Upper lobe of left lung (tissue), 4 donors: ENCODE measurements at regions not wholly inside any gene's neighbourhood (a gene's known extent, or its start where the extent isn't known, plus 50 kb on each side); places are given as distances from the start of the nearest gene placed in this dataset.

Experiments
- EP300 ChIP-seq, 4 donors: sonication (generic); formaldehyde crosslinking; IDR thresholded peaks; one replicate each; pipeline ENCODE4 v1.5.1; 2017; ENCODE audit warnings: antibody characterized with exemption in 4 of 4, control low read depth in 2 of 4
- POLR2A ChIP-seq, 4 donors: fragments of 450-650 bp; IDR thresholded peaks; one replicate each; pipeline ENCODE4 v1.5.1; 2016 to 2017; ENCODE audit warnings: antibody characterized with exemption in 4 of 4, mild to moderate bottlenecking in 2 of 4
- POLR2AphosphoS5 ChIP-seq, 2 donors: sonication (generic); formaldehyde crosslinking; IDR thresholded peaks; one replicate each; pipeline ENCODE4 v1.5.1; 2017; ENCODE audit warnings: antibody characterized with exemption in 2 of 2
- TF ChIP-seq, protein P1 (sequence below), 6 experiments: fragments of 450-650 bp in 4 of 6; fragments of 200-600 bp in 2 of 6; sonication (generic) in 2 of 6; IDR thresholded peaks; one replicate each; pipeline ENCODE4 v1.5.1; 2016 to 2019; ENCODE audit warnings: antibody characterized with exemption in 6 of 6

- TF ChIP-seq POLR2A (IDR thresholded peaks at IDR 0.05), result no peak
- TF ChIP-seq, protein P1, sequence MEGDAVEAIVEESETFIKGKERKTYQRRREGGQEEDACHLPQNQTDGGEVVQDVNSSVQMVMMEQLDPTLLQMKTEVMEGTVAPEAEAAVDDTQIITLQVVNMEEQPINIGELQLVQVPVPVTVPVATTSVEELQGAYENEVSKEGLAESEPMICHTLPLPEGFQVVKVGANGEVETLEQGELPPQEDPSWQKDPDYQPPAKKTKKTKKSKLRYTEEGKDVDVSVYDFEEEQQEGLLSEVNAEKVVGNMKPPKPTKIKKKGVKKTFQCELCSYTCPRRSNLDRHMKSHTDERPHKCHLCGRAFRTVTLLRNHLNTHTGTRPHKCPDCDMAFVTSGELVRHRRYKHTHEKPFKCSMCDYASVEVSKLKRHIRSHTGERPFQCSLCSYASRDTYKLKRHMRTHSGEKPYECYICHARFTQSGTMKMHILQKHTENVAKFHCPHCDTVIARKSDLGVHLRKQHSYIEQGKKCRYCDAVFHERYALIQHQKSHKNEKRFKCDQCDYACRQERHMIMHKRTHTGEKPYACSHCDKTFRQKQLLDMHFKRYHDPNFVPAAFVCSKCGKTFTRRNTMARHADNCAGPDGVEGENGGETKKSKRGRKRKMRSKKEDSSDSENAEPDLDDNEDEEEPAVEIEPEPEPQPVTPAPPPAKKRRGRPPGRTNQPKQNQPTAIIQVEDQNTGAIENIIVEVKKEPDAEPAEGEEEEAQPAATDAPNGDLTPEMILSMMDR (IDR thresholded peaks at IDR 0.05), result no peak
- no peak for TF ChIP-seq POLR2AphosphoS5 (IDR thresholded peaks at IDR 0.05)
- no peak for TF ChIP-seq EP300 (IDR thresholded peaks at IDR 0.05)
Measured at GRCh38 chr11:95371153-95371552, 140.2 kb upstream of the SESN3 start.
